SK-N-SH treated with all-trans-retinoic acid at 6 μM for 48 hours (cell line): ENCODE measurements at regions not wholly inside any gene's neighbourhood (a gene's known extent, or its start where the extent isn't known, plus 50 kb on each side); places are given as distances from the start of the nearest gene placed in this dataset.

Experiments used
- CREB5 ChIP-seq: fragments of 250-450 bp; sonication (Bioruptor Pico); IDR thresholded peaks from 2 replicates; pipeline ENCODE4 v1.5.1; 2020; ENCODE audit warnings: low read depth, mild to moderate bottlenecking, moderate library complexity
- CSDC2 ChIP-seq: fragments of 250-450 bp; sonication (Bioruptor Pico); IDR thresholded peaks from 2 replicates; pipeline ENCODE4 v1.5.0; 2020; ENCODE audit warnings: mild to moderate bottlenecking, moderate library complexity
- CSRNP3 ChIP-seq: fragments of 250-450 bp; sonication (Bioruptor Pico); IDR thresholded peaks from 2 replicates; pipeline ENCODE4 v1.5.1; 2021; ENCODE audit warnings: mild to moderate bottlenecking, moderate library complexity
- PATZ1 ChIP-seq: fragments of 250-450 bp; sonication (Bioruptor Pico); IDR thresholded peaks from 2 replicates; pipeline ENCODE4 v1.8.0; 2020; ENCODE audit warnings: mild to moderate bottlenecking, moderate library complexity, borderline replicate concordance
- POU6F1 ChIP-seq: fragments of 250-450 bp; sonication (Bioruptor Pico); IDR thresholded peaks from 2 replicates; pipeline ENCODE4 v1.8.0; 2021; ENCODE audit warnings: low read depth, mild to moderate bottlenecking, moderate library complexity, borderline replicate concordance
- PPARA ChIP-seq: fragments of 250-450 bp; sonication (Bioruptor Pico); IDR thresholded peaks from 2 replicates; pipeline ENCODE4 v1.5.0; 2020; ENCODE audit warnings: mild to moderate bottlenecking, borderline replicate concordance
- SNAI2 ChIP-seq: fragments of 250-450 bp; sonication (Bioruptor Pico); IDR thresholded peaks from 2 replicates; pipeline ENCODE4 v1.5.0; 2020; ENCODE audit warnings: mild to moderate bottlenecking, moderate library complexity
- TCF4 ChIP-seq: fragments of 250-450 bp; sonication (Bioruptor Pico); IDR thresholded peaks from 2 replicates; pipeline ENCODE4 v1.8.0; 2021; ENCODE audit warnings: mild to moderate bottlenecking, moderate library complexity, borderline replicate concordance
- ZC3H10 ChIP-seq: fragments of 250-450 bp; sonication (Bioruptor Pico); IDR thresholded peaks from 2 replicates; pipeline ENCODE4 v1.5.1; 2021; ENCODE audit warnings: mild to moderate bottlenecking, moderate library complexity
- ZFP30 ChIP-seq: fragments of 450-650 bp; formaldehyde crosslinking; IDR thresholded peaks from 2 replicates; pipeline ENCODE4 v1.5.0; 2022; ENCODE audit warnings: mild to moderate bottlenecking, moderate library complexity
- ZNF565 ChIP-seq: fragments of 450-650 bp; formaldehyde crosslinking; conservative IDR thresholded peaks from 2 replicates; pipeline ENCODE4 v1.5.0; 2020; ENCODE audit warnings: low read depth, mild to moderate bottlenecking, moderate library complexity

GRCh38 chr16:72277749-72278148 lies 105.8 kb upstream of the PMFBP1 start:
- TF ChIP-seq PPARA (CRISPR knock-in tag) (no peak), ZFP30 (CRISPR knock-in tag) (no peak), ZNF565 (CRISPR knock-in tag) (no peak), CSDC2 (CRISPR knock-in tag) (no peak), SNAI2 (CRISPR knock-in tag) (no peak), TCF4 (CRISPR knock-in tag) (no peak), ZC3H10 (CRISPR knock-in tag) (no peak), CSRNP3 (CRISPR knock-in tag) (no peak), CREB5 (CRISPR knock-in tag) (no peak), PATZ1 (CRISPR knock-in tag) (no peak), POU6F1 (CRISPR knock-in tag) (no peak)
